Activated T-cell treated with anti-CD3 and anti-CD28 coated beads for 4 hours (primary cell): ENCODE measurements at regions not wholly inside any gene's neighbourhood (a gene's known extent, or its start where the extent isn't known, plus 50 kb on each side); places are given as distances from the start of the nearest gene placed in this dataset.
A peak's percentile ranks its signal among the peaks of the same experiment; 100 is the strongest.
"Not testable (repeated sequence)": the region's sequence is repeated elsewhere in the genome, so short reads cannot be mapped to it uniquely, and the experiment has no call there.

Experiments
- DNase-seq: peaks from one replicate; pipeline ENCODE4 v3.0.0-alpha.2; 2020

- no peak for DNase-seq
Observed at GRCh38 chr4:89491761-89492160, 184.2 kb upstream of the GPRIN3 start.

DNA sequence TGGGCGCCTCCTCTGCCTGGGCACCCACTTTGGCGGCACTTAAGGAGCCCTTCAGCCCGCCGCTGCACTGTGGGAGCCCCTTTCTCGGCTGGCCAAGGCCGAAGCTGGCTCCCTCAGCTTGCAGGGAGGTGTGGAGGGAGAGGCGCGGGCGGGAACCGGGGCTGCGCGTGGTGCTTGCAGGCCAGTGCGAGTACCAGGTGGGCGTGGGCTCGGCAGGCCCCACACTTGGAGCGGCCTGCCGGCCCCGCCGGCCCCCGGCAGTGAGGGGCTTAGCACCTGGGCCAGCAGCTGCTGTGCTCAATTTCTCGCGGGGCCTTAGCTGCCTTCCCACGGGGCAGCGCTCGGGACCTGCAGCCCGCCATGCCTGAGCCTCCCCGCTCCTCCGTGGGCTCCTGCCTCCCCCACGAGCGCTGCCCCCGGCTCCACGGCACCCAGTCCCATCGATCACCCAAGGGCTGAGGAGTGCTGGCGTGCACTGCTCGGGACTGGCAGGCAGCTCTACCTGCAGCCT is 182.4 kb upstream of the GPRIN3 start:
- not testable (repeated sequence) for DNase-seq

- no peak for DNase-seq
Observed at GRCh38 chr4:89489338-89489771, 181.8 kb upstream of the GPRIN3 start.

GRCh38 chr4:89488736-89489135 is 181.1 kb upstream of the GPRIN3 start:
- DNase-seq = no peak

- no peak for DNase-seq
Observed at GRCh38 chr4:89486673-89487072, 179.1 kb upstream of the GPRIN3 start.

DNA sequence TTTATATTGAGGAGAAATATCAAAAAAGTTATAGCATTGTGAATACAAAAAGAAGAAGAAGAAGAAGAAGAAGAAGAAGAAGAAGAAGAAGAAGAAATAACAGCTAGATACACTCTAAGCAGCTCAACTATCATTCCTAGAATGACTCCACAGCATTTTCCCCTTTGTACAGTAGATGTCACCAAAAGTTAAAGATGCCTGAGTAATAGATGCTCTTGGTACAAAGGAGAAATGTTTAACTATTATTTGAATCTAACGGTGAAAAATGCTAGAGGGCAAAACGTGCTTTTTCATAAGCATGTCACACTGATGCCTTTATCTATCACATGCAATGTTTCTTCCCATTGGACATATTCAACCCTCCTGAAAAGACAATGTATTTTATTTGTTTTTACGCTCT is 178.4 kb upstream of the GPRIN3 start:
- DNase-seq = no peak

DNA sequence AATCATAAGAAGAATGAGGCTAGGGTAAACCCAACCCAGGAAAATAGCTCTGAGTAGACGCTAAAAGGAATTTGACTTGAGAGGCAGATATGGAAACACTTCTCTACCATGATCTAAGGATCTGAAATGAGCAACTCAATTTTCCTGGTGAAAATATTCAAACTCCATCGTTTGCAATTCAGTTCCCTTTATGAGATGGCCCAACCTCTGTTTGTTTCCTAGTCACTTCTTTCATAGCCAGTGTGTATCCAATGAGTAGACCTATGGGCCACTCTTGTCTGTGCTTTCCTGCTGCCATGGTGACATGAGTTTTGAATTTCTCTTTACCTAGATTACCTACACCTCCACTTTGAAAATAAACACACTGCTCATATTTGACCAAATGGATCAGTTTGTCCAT is 176.2 kb upstream of the GPRIN3 start:
- no peak for DNase-seq

GRCh38 chr4:89482926-89483595 is 175.5 kb upstream of the GPRIN3 start:
- DNase-seq = no peak

DNA sequence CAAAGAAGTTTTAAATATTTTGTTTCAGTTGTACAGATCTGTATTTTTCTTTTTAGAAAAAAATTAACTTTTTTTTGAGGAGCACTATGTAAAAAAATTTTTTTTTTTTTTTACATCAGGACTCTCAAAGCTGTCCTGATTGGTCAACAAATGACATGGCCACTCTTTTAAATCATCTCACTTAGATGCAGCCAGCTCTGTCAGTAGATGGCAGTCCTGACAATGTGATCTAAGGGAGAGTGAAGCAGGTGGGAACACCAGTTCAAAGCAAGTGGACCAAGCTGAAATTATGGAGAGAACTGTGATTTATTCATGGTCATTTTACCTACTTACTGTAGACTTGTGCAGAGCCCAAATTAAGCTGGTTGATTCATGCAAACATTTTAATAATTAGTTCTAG is 174.7 kb upstream of the GPRIN3 start:
- no peak for DNase-seq

DNA sequence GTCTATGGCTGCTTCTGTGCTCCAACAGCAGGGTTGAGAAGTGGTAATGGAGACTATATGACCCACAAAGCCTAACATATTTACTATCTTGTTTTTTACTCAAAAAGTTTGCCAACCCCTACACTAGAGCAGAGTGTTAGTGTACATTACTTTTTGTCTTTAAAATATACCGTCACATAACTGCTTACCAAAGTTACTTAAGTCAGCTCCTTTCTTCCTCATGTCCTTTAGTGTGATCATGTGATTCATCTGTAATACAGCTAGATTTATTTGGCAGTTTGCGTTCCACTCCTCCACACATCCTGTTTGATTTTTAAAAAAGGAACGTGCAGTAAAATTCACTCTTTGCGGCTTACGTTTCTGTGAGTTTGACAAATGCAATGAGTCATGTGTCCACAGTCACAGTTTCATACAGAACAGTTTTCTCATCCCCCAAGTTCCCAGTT is 162.4 kb upstream of the GPRIN3 start:
- DNase-seq = peak; percentile 5

DNA sequence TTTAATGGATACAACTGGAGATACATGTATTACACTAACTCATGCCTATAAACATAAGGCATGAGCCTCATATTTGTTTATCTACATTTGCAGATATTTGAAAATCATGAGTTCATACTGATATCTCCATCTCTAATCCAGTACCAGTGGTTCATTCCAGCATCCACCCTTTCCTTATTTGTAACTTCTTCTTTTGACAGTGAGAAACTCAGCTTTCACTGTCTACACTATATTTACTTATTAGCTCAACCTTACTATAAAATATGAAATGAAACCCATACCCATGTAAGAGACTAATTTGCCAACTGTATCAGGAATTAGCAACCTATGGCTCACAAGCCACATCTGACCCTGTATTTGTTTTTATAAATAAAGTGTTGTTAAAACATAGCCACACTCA is 161.9 kb upstream of the GPRIN3 start:
- no peak for DNase-seq

DNA sequence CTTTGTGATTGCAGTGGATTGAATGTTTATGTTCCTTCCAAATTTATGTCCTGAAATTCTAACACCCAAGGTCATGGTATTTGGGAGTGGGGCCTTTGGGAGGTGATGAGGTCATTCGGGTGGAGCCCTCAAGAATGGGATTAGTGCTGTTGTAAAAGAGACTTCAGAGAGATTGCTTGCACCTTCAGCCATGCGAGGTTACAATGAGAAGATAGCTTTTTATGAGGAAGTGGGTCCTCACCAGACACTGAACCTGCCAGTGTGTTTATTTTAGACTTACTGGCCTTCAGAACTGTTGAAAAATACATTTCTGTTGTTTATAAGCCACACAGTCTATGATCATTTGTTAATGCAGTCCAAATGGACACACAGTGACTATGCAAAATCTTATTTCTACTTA is 161.0 kb upstream of the GPRIN3 start:
- no peak for DNase-seq

GRCh38 chr4:89463341-89463740 is 155.7 kb upstream of the GPRIN3 start:
- no peak for DNase-seq

DNA sequence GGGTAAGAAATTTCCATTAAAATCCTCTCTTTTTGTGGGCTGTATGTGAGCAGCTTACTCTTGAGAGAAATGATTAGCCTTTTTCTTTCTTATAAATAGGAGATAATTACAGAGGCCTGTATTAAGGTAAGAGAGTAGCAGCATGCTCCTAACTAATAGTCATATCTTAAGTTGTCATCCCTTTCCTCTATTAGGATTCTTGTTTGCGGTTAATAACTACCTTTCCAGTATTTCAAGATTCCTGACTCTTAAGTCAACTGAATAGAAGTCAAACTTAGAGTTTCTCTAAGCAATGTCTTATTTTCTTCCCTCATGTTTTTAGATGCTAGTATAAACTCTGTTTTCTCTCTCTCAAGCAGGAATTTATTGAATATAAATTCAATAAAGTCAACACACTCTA is 139.9 kb upstream of the GPRIN3 start:
- DNase-seq = no peak

GRCh38 chr4:89446193-89446592 is 138.6 kb upstream of the GPRIN3 start:
- no peak for DNase-seq

DNA sequence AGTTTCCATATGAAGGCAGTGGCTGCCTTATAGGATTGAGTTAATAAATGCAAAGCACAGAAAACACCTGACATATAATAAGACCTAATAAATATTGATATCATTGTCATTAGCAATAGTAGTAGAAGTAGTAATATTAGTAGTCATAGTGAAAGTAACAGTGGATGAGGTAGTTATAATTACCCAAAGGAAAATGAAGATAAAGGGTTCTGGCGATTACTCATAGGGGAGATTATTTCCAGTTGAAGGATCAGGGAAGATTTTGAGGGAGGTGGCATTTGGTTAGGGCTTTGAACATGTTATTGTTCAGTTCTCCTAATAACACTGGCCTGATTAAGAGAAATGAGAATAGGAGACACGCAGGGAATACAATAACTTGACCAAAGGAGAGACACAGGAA is 131.9 kb upstream of the GPRIN3 start:
- no peak for DNase-seq

GRCh38 chr4:89438102-89438831 is 130.7 kb upstream of the GPRIN3 start:
- peak; percentile 26 for DNase-seq

DNA sequence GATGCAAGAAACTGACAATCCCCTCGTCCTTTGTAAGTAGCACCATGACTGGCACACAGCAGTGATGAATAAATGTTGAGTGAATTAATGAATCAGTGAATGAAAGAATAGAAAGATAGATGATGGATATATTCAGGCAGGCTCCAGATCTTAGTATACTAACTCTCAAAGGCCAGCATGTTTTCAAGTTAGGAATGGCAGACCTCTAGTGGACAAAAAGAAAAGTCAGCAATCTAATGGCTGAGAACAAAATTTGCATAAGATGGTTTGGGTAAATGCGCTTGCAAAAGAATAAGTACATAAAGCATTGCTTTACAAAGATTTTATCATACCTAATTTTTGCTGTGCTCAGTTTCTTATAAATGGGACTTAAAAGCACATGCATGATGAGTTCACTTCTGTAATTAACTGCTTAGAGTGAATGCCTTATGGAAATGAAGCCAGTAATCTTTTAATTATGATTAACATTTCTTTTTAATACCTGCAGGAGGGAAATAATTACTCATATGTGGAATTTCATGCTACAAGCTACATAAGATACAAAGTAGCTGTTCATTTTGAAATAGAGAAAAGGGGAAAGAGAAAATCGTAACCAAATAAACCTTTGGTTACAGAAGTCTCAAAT is 126.9 kb upstream of the GPRIN3 start:
- no peak for DNase-seq

- no peak for DNase-seq
Observed at GRCh38 chr4:89427782-89428181, 120.2 kb upstream of the GPRIN3 start.

- DNase-seq = no peak
Observed at GRCh38 chr4:89425023-89425422, 117.4 kb upstream of the GPRIN3 start.

DNA sequence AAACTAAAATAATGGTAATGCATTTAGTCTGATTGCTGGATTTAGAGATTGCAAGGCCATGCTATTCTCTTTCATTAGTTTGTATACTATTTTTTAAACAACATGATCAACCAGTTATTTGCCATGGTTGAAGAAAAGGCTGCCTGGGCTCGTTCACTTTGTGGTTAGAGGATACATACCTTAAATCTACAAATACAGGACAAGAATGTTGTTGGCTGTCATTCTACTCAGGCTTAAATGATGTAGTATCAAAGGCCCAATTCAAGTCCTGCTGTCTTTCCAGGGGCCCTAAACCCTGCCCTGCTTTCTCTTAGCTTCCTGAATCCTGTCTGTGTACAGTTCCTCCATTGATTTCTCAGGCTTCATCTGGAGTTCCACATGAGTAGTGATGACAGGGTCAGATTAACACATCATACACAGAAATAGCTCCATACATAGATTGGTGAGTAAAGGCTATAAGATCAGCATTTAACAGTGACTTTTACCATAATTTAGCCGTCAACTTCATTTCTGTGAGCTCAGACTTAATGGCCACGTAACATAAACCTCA is 114.9 kb upstream of the GPRIN3 start:
- no peak for DNase-seq

GRCh38 chr4:89420507-89420906 is 112.9 kb upstream of the GPRIN3 start:
- DNase-seq = no peak

DNA sequence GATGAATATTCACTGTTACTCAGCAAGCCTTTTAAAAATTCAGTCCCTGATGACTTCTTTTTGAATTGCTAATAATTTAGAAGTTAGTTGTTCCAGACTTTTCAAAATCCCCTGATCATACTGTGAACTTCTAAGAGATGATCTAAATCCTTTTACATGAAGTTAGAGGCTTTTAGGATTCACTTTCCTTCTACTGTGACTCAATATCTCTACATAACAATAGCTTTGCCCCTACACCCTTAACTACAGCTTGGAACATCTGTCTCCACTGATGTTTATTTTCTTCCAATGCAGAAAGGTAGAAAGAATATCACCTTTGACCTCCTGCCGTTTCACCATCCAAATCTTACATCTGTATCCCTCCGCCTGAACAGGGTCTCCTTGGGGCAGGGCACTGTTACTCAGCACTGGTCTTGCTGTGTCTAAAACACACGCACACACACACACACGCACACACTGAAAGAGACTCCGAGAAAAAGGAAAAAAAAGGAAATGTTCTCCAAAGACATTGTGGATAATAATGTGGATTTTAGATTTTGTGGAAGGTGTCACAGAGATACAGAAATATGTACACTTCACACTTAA is 111.6 kb upstream of the GPRIN3 start:
- DNase-seq = no peak
